PC-9 (cell line): ENCODE measurements at regions not wholly inside any gene's neighbourhood (a gene's known extent, or its start where the extent isn't known, plus 50 kb on each side); places are given as distances from the start of the nearest gene placed in this dataset.

Source experiments
- EZH2 ChIP-seq: fragments of 200-600 bp; sonication (generic); IDR thresholded peaks from 2 replicates; pipeline ENCODE4 v1.8.0; 2017; ENCODE audit warnings: antibody characterized with exemption, low read depth
- TF ChIP-seq, protein P1 (sequence below): fragments of 200-600 bp; sonication (generic); conservative IDR thresholded peaks from 2 replicates; pipeline ENCODE4 v1.6.1; 2017; ENCODE audit warnings: mixed run types, antibody characterized with exemption, mild to moderate bottlenecking, moderate library complexity

DNA sequence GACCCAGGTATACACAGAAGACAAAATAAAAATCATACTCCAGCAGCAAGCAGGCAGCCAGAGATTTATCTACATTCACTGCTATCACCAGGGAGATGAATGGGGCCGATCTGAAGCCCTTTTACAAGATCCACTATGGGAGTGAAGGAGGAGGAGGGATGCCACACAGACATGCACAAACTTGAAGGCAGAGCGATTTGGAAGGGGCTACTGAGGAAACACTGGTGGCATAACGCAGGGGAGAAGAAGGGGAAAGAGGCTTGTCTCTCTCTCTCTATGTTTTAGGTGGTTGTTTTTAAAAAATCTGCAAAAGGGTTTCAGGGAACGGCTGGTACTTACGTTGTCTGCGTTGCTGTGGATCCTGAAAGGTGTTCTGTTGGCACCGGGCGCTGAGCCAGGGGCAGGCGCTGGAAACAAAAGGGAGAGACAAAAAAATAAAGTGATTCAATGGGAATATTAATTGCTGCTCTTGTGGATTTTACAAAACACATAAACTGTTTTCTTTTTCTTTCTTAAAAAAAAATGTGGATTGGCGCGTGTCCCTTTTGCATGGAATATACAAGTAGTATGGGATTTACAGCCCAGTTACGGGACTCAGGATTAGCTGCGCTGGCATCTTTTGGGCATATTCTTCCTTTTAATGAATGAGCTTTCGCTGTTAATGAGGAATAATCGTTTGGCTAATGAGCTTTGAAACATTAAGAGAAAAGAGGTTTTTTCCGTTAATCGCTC is 255.3 kb upstream of the PMFBP1 start:
- TF ChIP-seq, protein P1, sequence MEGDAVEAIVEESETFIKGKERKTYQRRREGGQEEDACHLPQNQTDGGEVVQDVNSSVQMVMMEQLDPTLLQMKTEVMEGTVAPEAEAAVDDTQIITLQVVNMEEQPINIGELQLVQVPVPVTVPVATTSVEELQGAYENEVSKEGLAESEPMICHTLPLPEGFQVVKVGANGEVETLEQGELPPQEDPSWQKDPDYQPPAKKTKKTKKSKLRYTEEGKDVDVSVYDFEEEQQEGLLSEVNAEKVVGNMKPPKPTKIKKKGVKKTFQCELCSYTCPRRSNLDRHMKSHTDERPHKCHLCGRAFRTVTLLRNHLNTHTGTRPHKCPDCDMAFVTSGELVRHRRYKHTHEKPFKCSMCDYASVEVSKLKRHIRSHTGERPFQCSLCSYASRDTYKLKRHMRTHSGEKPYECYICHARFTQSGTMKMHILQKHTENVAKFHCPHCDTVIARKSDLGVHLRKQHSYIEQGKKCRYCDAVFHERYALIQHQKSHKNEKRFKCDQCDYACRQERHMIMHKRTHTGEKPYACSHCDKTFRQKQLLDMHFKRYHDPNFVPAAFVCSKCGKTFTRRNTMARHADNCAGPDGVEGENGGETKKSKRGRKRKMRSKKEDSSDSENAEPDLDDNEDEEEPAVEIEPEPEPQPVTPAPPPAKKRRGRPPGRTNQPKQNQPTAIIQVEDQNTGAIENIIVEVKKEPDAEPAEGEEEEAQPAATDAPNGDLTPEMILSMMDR = no peak
- TF ChIP-seq EZH2 = no peak
